Left lung (tissue), 4 donors: ENCODE measurements at regions not wholly inside any gene's neighbourhood (a gene's known extent, or its start where the extent isn't known, plus 50 kb on each side); places are given as distances from the start of the nearest gene placed in this dataset.
A peak's percentile ranks its signal among the peaks of the same experiment; 100 is the strongest.

Experiments used
- ATAC-seq: fragments of 200-7000 bp; cut with Tn5 transposase; one replicate; pipeline ENCODE4 v1.9.1; 2020; ENCODE audit warnings: moderate library complexity
- DNase-seq, 4 donors: peaks; one replicate each; pipeline ENCODE4 v3.0.0-alpha.2; 2013 to 2020
- H3K27ac ChIP-seq, 2 donors: fragments of 200-600 bp; sonication (generic) in 1 of 2; one replicate each; pipeline versions ENCODE4 v1.5.0 to v1.8.0; 2020 to 2021
- H3K27me3 ChIP-seq, 2 donors: fragments of 200-600 bp; sonication (generic) in 1 of 2; one replicate each; pipeline versions ENCODE4 v1.5.0 to v1.8.0; 2020 to 2021
- H3K36me3 ChIP-seq, 2 donors: fragments of 200-600 bp; sonication (generic) in 1 of 2; one replicate each; pipeline versions ENCODE4 v1.5.0 to v1.8.0; 2020 to 2021
- H3K4me1 ChIP-seq, 2 donors: fragments of 200-600 bp; one replicate each; pipeline ENCODE4 v1.8.0; 2021
- H3K4me3 ChIP-seq, 2 donors: fragments of 200-600 bp; sonication (generic) in 1 of 2; one replicate each; pipeline versions ENCODE4 v1.5.0 to v1.8.0; 2020 to 2021; ENCODE audit warnings: mild to moderate bottlenecking in 1 of 2
- H3K9me3 ChIP-seq, 2 donors: fragments of 200-600 bp; sonication (generic) in 1 of 2; one replicate each; pipeline versions ENCODE4 v1.5.0 to v1.8.0; 2020 to 2021
- intact Hi-C, 2 donors: fragments of 100-400 bp; cut with DNase I; formaldehyde crosslinking; loops; one replicate each; pipeline versions ENCODE4 v1.11.2 to v1.14.2; 2022
- TF ChIP-seq, protein P1 (sequence below), 2 donors: fragments of 200-600 bp; sonication (generic) in 1 of 2; IDR thresholded peaks; one replicate each; pipeline versions ENCODE4 v1.5.0 to v1.8.0; 2021; ENCODE audit warnings: antibody characterized with exemption in 2 of 2
- donor health status: DM: no; HTN: yes; CAD: no.
- donor health status: DM: no; HTN: no; CAD: no.

DNA sequence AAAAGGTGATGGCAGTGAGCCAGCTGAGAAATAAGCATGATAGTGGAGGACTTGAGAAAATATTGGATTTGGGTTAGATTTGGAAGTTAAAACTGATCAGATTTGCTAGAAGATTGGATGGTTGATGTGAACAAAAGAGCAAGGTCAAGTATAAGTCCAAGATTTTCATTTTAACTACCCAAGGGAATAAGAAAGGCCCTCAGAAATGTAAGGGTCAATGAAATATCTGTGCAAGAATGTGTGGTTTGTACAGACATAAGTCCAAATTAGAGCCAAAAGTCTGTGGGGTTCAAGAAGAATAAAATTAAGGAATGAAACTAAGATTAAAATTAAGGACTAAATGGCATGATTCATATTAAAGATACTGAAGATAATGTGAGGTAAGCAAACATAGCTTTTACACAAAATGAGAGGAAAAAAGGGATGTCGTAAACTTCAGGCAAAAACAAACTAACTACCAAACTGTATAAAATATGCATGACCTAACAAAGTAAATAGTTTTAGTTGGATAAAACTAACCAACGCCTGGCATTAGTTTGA lies 78.4 kb upstream of the CACNA2D1 start:
- no peak for DNase-seq
- Histone ChIP-seq H3K4me3 (no peak overlapping the region), H3K9me3 (no peaks in the 10 kb centered on the region), H3K27me3 (no peaks in the 10 kb centered on the region), H3K4me1 (no peaks in the 10 kb centered on the region), H3K27ac (no peak overlapping the region), H3K36me3 (no peaks in the 10 kb centered on the region)
- TF ChIP-seq, protein P1, sequence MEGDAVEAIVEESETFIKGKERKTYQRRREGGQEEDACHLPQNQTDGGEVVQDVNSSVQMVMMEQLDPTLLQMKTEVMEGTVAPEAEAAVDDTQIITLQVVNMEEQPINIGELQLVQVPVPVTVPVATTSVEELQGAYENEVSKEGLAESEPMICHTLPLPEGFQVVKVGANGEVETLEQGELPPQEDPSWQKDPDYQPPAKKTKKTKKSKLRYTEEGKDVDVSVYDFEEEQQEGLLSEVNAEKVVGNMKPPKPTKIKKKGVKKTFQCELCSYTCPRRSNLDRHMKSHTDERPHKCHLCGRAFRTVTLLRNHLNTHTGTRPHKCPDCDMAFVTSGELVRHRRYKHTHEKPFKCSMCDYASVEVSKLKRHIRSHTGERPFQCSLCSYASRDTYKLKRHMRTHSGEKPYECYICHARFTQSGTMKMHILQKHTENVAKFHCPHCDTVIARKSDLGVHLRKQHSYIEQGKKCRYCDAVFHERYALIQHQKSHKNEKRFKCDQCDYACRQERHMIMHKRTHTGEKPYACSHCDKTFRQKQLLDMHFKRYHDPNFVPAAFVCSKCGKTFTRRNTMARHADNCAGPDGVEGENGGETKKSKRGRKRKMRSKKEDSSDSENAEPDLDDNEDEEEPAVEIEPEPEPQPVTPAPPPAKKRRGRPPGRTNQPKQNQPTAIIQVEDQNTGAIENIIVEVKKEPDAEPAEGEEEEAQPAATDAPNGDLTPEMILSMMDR (IDR thresholded peaks at IDR 0.05) = no peak
- no peak for ATAC-seq
- intact Hi-C loops = no loop called here

DNA sequence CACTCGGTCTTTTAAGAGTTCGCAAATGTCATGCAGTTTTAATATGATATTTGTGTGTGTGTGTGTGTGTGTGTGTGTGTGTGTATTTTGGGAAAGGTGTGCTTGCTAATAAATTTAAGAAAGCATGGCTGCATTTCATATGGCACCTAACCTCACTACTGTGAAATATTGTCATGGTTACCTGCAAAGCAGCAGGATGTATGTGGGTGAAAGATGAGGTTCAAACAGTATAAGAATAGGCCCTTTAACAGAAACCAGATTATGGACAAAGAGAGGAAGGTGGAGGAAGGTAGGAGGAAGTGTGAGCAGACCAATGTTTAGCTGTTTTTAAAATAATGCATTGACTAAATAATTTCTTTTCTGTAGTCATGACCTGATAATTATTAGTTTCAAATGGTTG lies 73.5 kb upstream of the CACNA2D1 start:
- no peak overlapping the region for H3K27ac ChIP-seq
- intact Hi-C loops = no loop called here
- H3K4me3 ChIP-seq = no peak overlapping the region
- H3K27me3 ChIP-seq = no peaks in the 10 kb centered on the region
- no peak for DNase-seq
- no peaks in the 10 kb centered on the region for H3K4me1 ChIP-seq
- TF ChIP-seq, protein P1 (IDR thresholded peaks at IDR 0.05) = no peak
- no peak for ATAC-seq
- H3K9me3 ChIP-seq = no peaks in the 10 kb centered on the region
- no peaks in the 10 kb centered on the region for H3K36me3 ChIP-seq

DNA sequence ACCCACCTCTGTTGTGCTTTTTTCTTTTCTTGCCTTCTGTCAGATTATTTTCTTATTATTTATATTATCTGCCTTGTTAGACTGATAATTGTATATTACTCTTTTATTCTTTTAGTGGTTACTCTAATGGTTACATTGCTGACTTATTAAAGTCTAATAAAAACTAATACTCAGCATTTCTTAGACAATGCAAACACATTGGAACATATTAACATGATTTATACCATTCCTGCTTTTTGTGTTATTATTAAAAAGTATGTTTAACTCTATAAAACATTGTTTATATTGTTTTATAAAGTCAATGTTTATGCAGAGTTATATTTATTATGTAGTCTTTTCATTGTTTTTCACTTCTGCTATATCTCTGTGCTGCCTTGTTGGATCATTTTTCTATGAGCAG lies 68.0 kb upstream of the CACNA2D1 start:
- DNase-seq (no peak), ATAC-seq (no peak)
- TF ChIP-seq, protein P1 (IDR thresholded peaks at IDR 0.05) = no peak
- intact Hi-C loops = no loop called here
- H3K4me1 ChIP-seq = no peaks in the 10 kb centered on the region
- no peak overlapping the region for H3K4me3 ChIP-seq
- H3K27ac ChIP-seq = no peak overlapping the region
- H3K9me3 ChIP-seq = no peaks in the 10 kb centered on the region
- H3K36me3 ChIP-seq = no peaks in the 10 kb centered on the region
- H3K27me3 ChIP-seq = peaks cover 0 to 6% of the 10 kb centered on the region in 2 donors

DNA sequence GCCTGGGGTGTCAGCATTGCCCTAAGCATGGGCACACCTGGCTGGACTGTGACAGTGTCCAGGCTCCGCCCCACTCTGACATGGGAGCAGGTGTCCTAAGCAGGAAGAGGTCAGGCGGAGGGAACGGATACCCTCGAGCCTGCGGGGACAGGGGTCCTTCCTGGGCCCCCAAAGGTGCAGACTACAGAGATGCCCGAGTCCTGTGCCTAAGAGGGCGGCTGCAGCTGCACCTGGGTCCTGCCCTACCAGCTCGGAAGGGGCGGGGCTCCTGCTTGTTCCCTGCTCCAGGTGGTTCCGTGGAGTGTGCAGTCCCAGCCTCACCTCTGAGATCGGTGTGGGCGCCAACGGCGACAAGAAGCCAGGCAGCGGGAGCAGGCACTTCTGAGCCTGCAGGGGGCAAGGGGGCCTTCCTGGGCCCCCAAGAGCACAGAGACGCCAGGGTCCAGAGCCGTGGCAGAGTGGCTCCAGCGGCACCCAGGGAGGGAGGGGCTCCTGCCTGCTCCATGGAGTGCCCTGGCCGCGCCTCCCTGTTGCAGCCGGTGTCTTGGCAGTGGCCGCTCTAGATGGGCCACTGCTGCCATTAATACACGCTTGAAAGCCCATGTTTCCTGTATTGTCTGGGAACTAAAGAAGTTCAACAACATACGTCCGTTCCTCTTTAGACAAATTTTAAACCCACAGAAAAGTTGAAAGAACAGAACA lies 64.5 kb upstream of the CACNA2D1 start:
- Histone ChIP-seq H3K4me1 (no peaks in the 10 kb centered on the region), H3K4me3 (peak overlapping the region in 1 of 2 donors; percentile 27), H3K27me3 (peaks cover 0 to 6% of the 10 kb centered on the region in 2 donors), H3K36me3 (no peaks in the 10 kb centered on the region), H3K9me3 (peaks cover 0 to 5% of the 10 kb centered on the region in 2 donors), H3K27ac (no peak overlapping the region)
- DNase-seq (peak in 1 of 4 donors; percentile 84), ATAC-seq (peak; percentile 91)
- TF ChIP-seq, protein P1 (IDR thresholded peaks at IDR 0.05) = no peak
- intact Hi-C loops = no loop called here

DNA sequence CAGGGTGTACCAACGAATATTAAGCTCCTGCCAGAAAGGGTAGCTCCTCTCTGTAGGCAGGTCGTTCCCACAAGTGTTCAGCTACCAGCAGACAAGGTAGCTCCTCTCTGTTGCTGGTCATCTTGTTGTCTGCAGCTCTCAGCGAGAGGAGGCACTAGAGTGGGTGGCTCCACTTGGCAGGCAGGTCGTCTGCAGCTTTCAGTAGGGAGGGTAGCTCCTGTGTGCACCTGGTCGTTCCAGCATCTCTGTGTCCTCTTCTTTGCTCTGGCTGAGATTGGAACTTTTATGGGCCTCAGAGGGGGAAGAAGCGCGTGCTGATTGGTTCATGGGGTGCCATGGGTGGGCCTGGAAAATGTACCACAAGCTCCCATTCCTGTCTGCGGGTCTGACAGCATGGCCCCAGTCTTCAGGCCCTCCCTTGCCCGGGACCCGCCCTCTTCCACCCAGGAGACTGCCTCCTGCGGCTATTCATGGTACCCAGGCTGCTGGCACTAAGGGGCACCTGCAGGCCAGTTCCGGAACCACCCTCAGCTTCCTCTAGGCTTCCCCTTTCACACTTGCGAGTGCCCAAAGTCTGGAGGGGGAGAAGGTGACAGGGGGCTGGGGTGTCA lies 63.9 kb upstream of the CACNA2D1 start:
- no peak overlapping the region for H3K27ac ChIP-seq
- H3K9me3 ChIP-seq = peaks cover 0 to 5% of the 10 kb centered on the region in 2 donors
- ATAC-seq (no peak), DNase-seq (peak in 1 of 4 donors; percentile 37)
- peaks cover 0 to 6% of the 10 kb centered on the region in 2 donors for H3K27me3 ChIP-seq
- H3K4me3 ChIP-seq = peak overlapping the region in 1 of 2 donors; percentile 27
- intact Hi-C loops = no loop called here
- TF ChIP-seq, protein P1 (IDR thresholded peaks at IDR 0.05) = no peak
- H3K36me3 ChIP-seq = no peaks in the 10 kb centered on the region
- no peaks in the 10 kb centered on the region for H3K4me1 ChIP-seq
